ENCODE measurements at regions not wholly inside any gene's neighbourhood (a gene's known extent, or its start where the extent isn't known, plus 50 kb on each side); places are given as distances from the start of the nearest gene placed in this dataset.

- H3K9ac ChIP-seq (ENCODE audit: low read depth, low read length), result no peak overlapping the region
- H3K4me3 ChIP-seq (ENCODE audit: low read length), result no peak overlapping the region
- H3K27me3 ChIP-seq (ENCODE audit: control insufficient read depth, insufficient read depth, low read length), result no peaks in the 10 kb centered on the region
- no peaks in the 10 kb centered on the region for H3K4me1 ChIP-seq (ENCODE audit: control insufficient read depth, insufficient read depth, low read length)
- H3K9me3 ChIP-seq (replicated peaks; ENCODE audit: low read length), result no peaks in the 10 kb centered on the region
- H3K4me2 ChIP-seq (ENCODE audit: low read length), result no peak overlapping the region
- H3K36me3 ChIP-seq (ENCODE audit: insufficient read depth, low read length), result no peaks in the 10 kb centered on the region
These were observed 263.8 kb upstream of the LUZP2 start for GRCh38 chr11:24233041-24233440.

- H3K4me2 ChIP-seq (ENCODE audit: low read length), result no peak overlapping the region
- no peak overlapping the region for H3K9ac ChIP-seq (ENCODE audit: low read depth, low read length)
- H3K36me3 ChIP-seq (ENCODE audit: insufficient read depth, low read length), result no peaks in the 10 kb centered on the region
- H3K4me1 ChIP-seq (ENCODE audit: control insufficient read depth, insufficient read depth, low read length), result no peaks in the 10 kb centered on the region
- H3K27me3 ChIP-seq (ENCODE audit: control insufficient read depth, insufficient read depth, low read length), result no peaks in the 10 kb centered on the region
- H3K9me3 ChIP-seq (replicated peaks; ENCODE audit: low read length), result no peaks in the 10 kb centered on the region
- no peak overlapping the region for H3K4me3 ChIP-seq (ENCODE audit: low read length)
These were observed 261.9 kb upstream of the LUZP2 start for GRCh38 chr11:24234822-24235508.

- Histone ChIP-seq H3K9me3 (replicated peaks; ENCODE audit: low read length) (no peaks in the 10 kb centered on the region), H3K27me3 (ENCODE audit: control insufficient read depth, insufficient read depth, low read length) (no peaks in the 10 kb centered on the region), H3K4me2 (ENCODE audit: low read length) (no peak overlapping the region), H3K9ac (ENCODE audit: low read depth, low read length) (no peak overlapping the region), H3K4me1 (ENCODE audit: control insufficient read depth, insufficient read depth, low read length) (no peaks in the 10 kb centered on the region), H3K36me3 (ENCODE audit: insufficient read depth, low read length) (no peaks in the 10 kb centered on the region), H3K4me3 (ENCODE audit: low read length) (no peak overlapping the region)
These were observed 257.8 kb upstream of the LUZP2 start for GRCh38 chr11:24238771-24239645.

GRCh38 chr11:24239930-24240329, 256.9 kb upstream of the LUZP2 start:
- no peaks in the 10 kb centered on the region for H3K27me3 ChIP-seq (ENCODE audit: control insufficient read depth, insufficient read depth, low read length)
- H3K9ac ChIP-seq (ENCODE audit: low read depth, low read length), result no peak overlapping the region
- H3K4me3 ChIP-seq (ENCODE audit: low read length), result no peak overlapping the region
- no peaks in the 10 kb centered on the region for H3K9me3 ChIP-seq (replicated peaks; ENCODE audit: low read length)
- H3K4me2 ChIP-seq (ENCODE audit: low read length), result no peak overlapping the region
- H3K36me3 ChIP-seq (ENCODE audit: insufficient read depth, low read length), result no peaks in the 10 kb centered on the region
- no peaks in the 10 kb centered on the region for H3K4me1 ChIP-seq (ENCODE audit: control insufficient read depth, insufficient read depth, low read length)

GRCh38 chr11:24240496-24241175, 256.2 kb upstream of the LUZP2 start:
- no peak overlapping the region for H3K4me3 ChIP-seq (ENCODE audit: low read length)
- H3K36me3 ChIP-seq (ENCODE audit: insufficient read depth, low read length), result no peaks in the 10 kb centered on the region
- no peak overlapping the region for H3K9ac ChIP-seq (ENCODE audit: low read depth, low read length)
- no peak overlapping the region for H3K4me2 ChIP-seq (ENCODE audit: low read length)
- H3K27me3 ChIP-seq (ENCODE audit: control insufficient read depth, insufficient read depth, low read length), result no peaks in the 10 kb centered on the region
- H3K4me1 ChIP-seq (ENCODE audit: control insufficient read depth, insufficient read depth, low read length), result no peaks in the 10 kb centered on the region
- H3K9me3 ChIP-seq (replicated peaks; ENCODE audit: low read length), result no peaks in the 10 kb centered on the region

GRCh38 chr11:24246715-24247114, 250.1 kb upstream of the LUZP2 start:
- Histone ChIP-seq H3K27me3 (ENCODE audit: control insufficient read depth, insufficient read depth, low read length) (no peaks in the 10 kb centered on the region), H3K9ac (ENCODE audit: low read depth, low read length) (no peak overlapping the region), H3K4me2 (ENCODE audit: low read length) (no peak overlapping the region), H3K36me3 (ENCODE audit: insufficient read depth, low read length) (no peaks in the 10 kb centered on the region), H3K4me3 (ENCODE audit: low read length) (no peak overlapping the region), H3K9me3 (replicated peaks; ENCODE audit: low read length) (no peaks in the 10 kb centered on the region), H3K4me1 (ENCODE audit: control insufficient read depth, insufficient read depth, low read length) (no peaks in the 10 kb centered on the region)

GRCh38 chr11:24247846-24248245, 249.0 kb upstream of the LUZP2 start:
- Histone ChIP-seq H3K4me1 (ENCODE audit: control insufficient read depth, insufficient read depth, low read length) (no peaks in the 10 kb centered on the region), H3K9ac (ENCODE audit: low read depth, low read length) (no peak overlapping the region), H3K4me2 (ENCODE audit: low read length) (no peak overlapping the region), H3K9me3 (replicated peaks; ENCODE audit: low read length) (no peaks in the 10 kb centered on the region), H3K4me3 (ENCODE audit: low read length) (no peak overlapping the region), H3K36me3 (ENCODE audit: insufficient read depth, low read length) (no peaks in the 10 kb centered on the region), H3K27me3 (ENCODE audit: control insufficient read depth, insufficient read depth, low read length) (no peaks in the 10 kb centered on the region)

- Histone ChIP-seq H3K9ac (ENCODE audit: low read depth, low read length) (no peak overlapping the region), H3K4me3 (ENCODE audit: low read length) (no peak overlapping the region), H3K36me3 (ENCODE audit: insufficient read depth, low read length) (no peaks in the 10 kb centered on the region)
These were observed 246.9 kb upstream of the LUZP2 start for GRCh38 chr11:24249921-24250320.

GRCh38 chr11:24253237-24253760, 243.6 kb upstream of the LUZP2 start:
- no peaks in the 10 kb centered on the region for H3K36me3 ChIP-seq (ENCODE audit: insufficient read depth, low read length)
- no peak overlapping the region for H3K4me3 ChIP-seq (ENCODE audit: low read length)
- H3K9ac ChIP-seq (ENCODE audit: low read depth, low read length), result no peak overlapping the region

More at GRCh38 chr11:24249921-24250320, 246.9 kb upstream of the LUZP2 start:
- Histone ChIP-seq H3K9me3 (replicated peaks; ENCODE audit: low read length) (no peaks in the 10 kb centered on the region), H3K4me2 (ENCODE audit: low read length) (no peak overlapping the region), H3K4me1 (ENCODE audit: control insufficient read depth, insufficient read depth, low read length) (no peaks in the 10 kb centered on the region), H3K27me3 (ENCODE audit: control insufficient read depth, insufficient read depth, low read length) (no peaks in the 10 kb centered on the region)

GRCh38 chr11:24264868-24265267, 232.0 kb upstream of the LUZP2 start:
- Histone ChIP-seq H3K27me3 (ENCODE audit: control insufficient read depth, insufficient read depth, low read length) (no peaks in the 10 kb centered on the region), H3K4me3 (ENCODE audit: low read length) (no peak overlapping the region), H3K9ac (ENCODE audit: low read depth, low read length) (no peak overlapping the region), H3K36me3 (ENCODE audit: insufficient read depth, low read length) (no peaks in the 10 kb centered on the region), H3K4me1 (ENCODE audit: control insufficient read depth, insufficient read depth, low read length) (no peaks in the 10 kb centered on the region), H3K9me3 (replicated peaks; ENCODE audit: low read length) (peaks cover 2% of the 10 kb centered on the region), H3K4me2 (ENCODE audit: low read length) (no peak overlapping the region)

More at GRCh38 chr11:24253237-24253760, 243.6 kb upstream of the LUZP2 start:
- H3K27me3 ChIP-seq (ENCODE audit: control insufficient read depth, insufficient read depth, low read length), result no peaks in the 10 kb centered on the region
- no peaks in the 10 kb centered on the region for H3K4me1 ChIP-seq (ENCODE audit: control insufficient read depth, insufficient read depth, low read length)
- no peaks in the 10 kb centered on the region for H3K9me3 ChIP-seq (replicated peaks; ENCODE audit: low read length)
- H3K4me2 ChIP-seq (ENCODE audit: low read length), result no peak overlapping the region

- no peak overlapping the region for H3K9ac ChIP-seq (ENCODE audit: low read depth, low read length)
- H3K36me3 ChIP-seq (ENCODE audit: insufficient read depth, low read length), result no peaks in the 10 kb centered on the region
- H3K9me3 ChIP-seq (replicated peaks; ENCODE audit: low read length), result no peaks in the 10 kb centered on the region
- no peaks in the 10 kb centered on the region for H3K27me3 ChIP-seq (ENCODE audit: control insufficient read depth, insufficient read depth, low read length)
- H3K4me1 ChIP-seq (ENCODE audit: control insufficient read depth, insufficient read depth, low read length), result no peaks in the 10 kb centered on the region
- no peak overlapping the region for H3K4me3 ChIP-seq (ENCODE audit: low read length)
- H3K4me2 ChIP-seq (ENCODE audit: low read length), result no peak overlapping the region
These were observed 229.8 kb upstream of the LUZP2 start for GRCh38 chr11:24267014-24267413.

Data from skeletal muscle satellite cell (primary cell).